ENCODE measurements at regions not wholly inside any gene's neighbourhood (a gene's known extent, or its start where the extent isn't known, plus 50 kb on each side); places are given as distances from the start of the nearest gene placed in this dataset.
"Not testable (repeated sequence)": the region's sequence is repeated elsewhere in the genome, so short reads cannot be mapped to it uniquely, and the experiment has no call there.

GRCh38 chr13:28573595-28574373 is 78.9 kb upstream of the FLT1 start:
- no peak for DNase-seq (ENCODE audit: low read depth)

- DNase-seq (ENCODE audit: low read depth): no peak
Measured at GRCh38 chr13:28572871-28573270, 77.9 kb upstream of the FLT1 start.

DNA sequence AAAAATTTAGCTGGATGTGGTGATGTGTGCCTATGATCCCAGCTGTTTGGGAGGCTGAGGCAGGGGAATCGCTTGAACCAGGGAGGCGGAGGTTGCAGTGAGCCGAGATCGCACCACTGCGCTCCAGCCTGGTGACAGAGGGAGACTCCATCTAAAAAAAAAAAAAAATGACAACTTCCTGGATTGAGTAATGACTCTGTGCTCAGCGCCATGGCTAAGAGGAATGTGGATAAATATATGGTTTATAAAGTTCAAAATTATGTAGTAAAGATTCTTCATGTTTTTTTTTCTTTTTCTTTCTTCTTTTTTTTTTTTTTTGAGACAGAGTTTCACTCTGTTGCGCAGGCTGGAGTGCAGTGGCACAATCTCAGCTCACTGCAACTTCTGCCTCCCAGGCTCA is 75.4 kb upstream of the FLT1 start:
- not testable (repeated sequence) for DNase-seq (ENCODE audit: low read depth)

- DNase-seq (ENCODE audit: low read depth): no peak
Measured at GRCh38 chr13:28569886-28570285, 75.0 kb upstream of the FLT1 start.

- DNase-seq (ENCODE audit: low read depth): no peak
Measured at GRCh38 chr13:28568286-28568685, 73.4 kb upstream of the FLT1 start.

DNA sequence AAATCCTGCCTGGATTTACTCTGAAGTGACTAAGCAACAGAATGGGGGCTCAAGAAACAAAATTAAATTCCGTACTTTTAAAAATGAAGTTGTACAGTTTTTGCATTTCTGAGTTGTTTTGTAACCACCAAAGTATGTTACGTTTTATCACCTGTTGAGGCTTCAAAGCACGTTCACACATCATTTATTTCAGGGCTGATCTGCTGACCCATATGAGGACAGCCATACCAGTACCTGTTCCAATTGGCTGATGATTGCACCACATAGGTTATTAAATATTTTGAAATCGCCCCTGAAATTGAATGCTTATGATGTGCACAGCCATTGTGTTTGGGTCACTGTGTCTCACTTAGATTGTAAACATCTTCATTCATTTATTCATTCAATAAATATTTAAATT is 72.0 kb upstream of the FLT1 start:
- no peak for DNase-seq (ENCODE audit: low read depth)

DNA sequence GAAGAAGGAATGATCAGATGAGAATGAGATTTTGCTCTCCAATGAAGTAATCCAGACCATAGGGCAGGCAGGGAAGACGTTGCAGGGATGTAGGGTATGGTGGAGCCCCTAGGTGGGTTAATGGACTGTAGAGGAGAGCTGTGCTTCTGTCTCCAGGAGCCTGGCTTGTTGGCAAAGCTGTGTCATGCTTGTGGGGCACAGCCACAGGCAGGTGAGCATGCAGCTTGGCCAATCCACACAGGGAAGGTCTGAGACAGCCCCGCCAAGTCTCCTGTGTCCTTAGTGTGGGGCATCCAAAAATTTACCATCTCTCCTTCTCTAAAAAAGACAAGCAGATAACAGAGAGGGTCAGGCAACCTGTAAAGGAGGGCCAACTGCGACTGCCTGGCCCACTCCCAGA is 71.4 kb upstream of the FLT1 start:
- DNase-seq (ENCODE audit: low read depth): no peak

DNA sequence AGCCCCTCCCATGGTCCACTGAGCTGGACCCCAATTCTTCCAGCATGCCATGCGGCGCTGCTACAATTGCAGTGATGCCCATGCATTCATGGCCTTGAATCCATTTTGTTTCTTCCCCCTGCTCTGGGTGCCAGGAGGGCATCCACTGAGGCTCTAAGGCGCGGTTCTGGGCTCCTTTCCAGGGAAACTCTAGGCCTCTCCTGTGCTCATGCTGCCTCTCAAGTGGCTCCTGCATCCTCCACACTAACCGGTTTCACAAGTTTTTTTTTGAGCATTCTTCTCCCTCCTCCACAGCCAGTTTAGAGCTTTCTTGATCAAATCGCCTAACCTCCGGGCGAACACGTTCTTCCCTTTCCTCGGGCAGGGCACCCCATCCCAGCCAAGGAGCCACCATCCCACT is 69.1 kb upstream of the FLT1 start:
- DNase-seq (ENCODE audit: low read depth): no peak

- no peak for DNase-seq (ENCODE audit: low read depth)
Measured at GRCh38 chr13:28563609-28564008, 68.7 kb upstream of the FLT1 start.

GRCh38 chr13:28560612-28561011 is 65.7 kb upstream of the FLT1 start:
- DNase-seq (ENCODE audit: low read depth): no peak

DNA sequence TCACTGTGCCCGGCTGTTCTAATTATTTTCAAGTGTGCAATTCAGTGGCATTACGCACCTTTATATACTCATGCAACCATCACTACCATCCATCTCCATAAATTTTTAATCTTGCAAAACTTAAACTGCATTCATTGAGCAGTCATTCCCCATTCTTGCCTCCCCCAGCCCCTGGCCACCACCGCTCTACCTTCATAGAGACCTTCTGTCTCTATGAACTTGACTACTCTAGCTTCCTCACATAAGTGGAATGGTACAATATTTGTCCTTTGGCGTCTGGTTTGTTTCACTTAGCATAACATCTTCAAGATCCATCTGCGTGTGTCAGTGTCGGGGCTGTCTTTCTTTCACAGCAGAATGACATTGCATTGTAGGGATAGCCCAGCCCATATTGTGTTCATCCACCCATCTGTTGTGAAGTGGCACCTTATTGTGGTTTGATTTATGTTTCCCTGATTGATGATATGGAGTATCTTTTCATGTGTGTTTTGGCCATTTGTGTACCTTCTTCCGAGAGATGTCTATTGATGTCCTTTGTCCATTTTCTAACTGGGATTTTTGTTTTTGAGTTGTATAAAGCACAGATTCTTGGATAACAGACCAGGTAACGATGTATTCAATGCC is 64.8 kb upstream of the FLT1 start:
- DNase-seq (ENCODE audit: low read depth): no peak

DNA sequence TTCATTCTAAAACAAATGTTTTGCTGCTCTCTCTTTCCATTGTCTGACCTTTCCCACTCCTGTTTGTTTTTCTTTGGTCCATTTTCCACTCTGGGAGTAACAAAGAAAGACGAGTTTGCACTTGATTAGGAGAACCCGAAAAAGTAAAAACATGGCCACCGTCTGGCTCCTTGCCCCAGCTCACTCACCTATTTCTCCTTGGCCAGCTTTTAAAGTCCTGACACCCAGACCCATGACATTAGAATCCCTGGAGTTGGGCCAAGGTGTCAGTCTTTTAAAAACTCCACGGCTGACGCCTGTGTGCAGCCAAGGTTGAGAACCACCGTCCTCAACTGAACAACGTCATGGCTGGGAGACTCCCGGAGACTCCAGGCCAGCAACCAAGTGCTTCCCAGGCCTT is 63.6 kb upstream of the FLT1 start:
- no peak for DNase-seq (ENCODE audit: low read depth)

- peak; percentile 92 for DNase-seq (ENCODE audit: low read depth)
Measured at GRCh38 chr13:28557725-28558520, 63.0 kb upstream of the FLT1 start.

- no peak for DNase-seq (ENCODE audit: low read depth)
Measured at GRCh38 chr13:28555096-28555495, 60.2 kb upstream of the FLT1 start.

DNA sequence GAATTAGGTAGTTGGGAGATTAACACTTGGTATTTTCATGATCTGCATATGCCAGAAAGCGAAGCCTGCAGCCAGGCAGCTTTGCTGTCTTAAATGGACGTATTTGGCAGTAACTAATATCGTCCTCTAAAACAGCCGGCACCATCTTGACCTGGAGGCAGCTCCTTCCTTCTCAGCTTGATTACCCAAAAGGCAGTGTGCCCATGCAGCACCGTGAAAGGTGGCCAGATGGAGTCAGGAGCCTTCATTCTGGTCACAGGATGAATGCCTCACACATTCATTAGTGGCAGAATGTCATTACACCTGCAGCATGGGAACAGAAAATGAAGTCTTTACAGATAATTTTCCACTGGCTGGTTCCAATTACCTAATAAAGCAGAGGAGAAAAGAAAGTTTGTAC is 59.0 kb upstream of the FLT1 start:
- DNase-seq (ENCODE audit: low read depth): no peak

GRCh38 chr13:28552288-28552687 is 57.4 kb upstream of the FLT1 start:
- DNase-seq (ENCODE audit: low read depth): no peak

- no peak for DNase-seq (ENCODE audit: low read depth)
Measured at GRCh38 chr13:28551498-28551895, 56.6 kb upstream of the FLT1 start.

GRCh38 chr13:28550721-28551497 is 56.0 kb upstream of the FLT1 start:
- no peak for DNase-seq (ENCODE audit: low read depth)

GRCh38 chr13:28550091-28550490 is 55.2 kb upstream of the FLT1 start:
- no peak for DNase-seq (ENCODE audit: low read depth)

- DNase-seq (ENCODE audit: low read depth): no peak
Measured at GRCh38 chr13:28548872-28549271, 53.9 kb upstream of the FLT1 start.

DNA sequence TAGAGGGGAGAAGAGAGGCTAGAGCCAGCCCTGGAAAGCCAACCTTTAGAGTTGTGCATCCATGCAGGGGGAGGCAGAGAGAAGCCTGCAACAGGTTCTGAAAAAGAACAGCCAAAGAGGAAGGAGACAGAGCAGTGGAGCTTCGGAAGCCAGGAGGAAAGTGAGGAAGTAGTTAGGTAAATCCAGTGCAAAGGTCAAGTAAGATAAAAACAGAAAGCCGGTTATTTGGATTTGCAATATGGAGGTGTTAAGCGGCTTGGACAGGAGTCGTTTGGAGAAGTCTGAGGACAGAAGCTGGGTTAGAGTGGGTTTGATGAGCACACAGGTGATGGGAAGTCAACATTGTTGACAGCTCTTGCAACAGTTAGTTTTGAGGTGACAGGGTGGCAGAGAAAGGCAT is 53.5 kb upstream of the FLT1 start:
- no peak for DNase-seq (ENCODE audit: low read depth)

DNA sequence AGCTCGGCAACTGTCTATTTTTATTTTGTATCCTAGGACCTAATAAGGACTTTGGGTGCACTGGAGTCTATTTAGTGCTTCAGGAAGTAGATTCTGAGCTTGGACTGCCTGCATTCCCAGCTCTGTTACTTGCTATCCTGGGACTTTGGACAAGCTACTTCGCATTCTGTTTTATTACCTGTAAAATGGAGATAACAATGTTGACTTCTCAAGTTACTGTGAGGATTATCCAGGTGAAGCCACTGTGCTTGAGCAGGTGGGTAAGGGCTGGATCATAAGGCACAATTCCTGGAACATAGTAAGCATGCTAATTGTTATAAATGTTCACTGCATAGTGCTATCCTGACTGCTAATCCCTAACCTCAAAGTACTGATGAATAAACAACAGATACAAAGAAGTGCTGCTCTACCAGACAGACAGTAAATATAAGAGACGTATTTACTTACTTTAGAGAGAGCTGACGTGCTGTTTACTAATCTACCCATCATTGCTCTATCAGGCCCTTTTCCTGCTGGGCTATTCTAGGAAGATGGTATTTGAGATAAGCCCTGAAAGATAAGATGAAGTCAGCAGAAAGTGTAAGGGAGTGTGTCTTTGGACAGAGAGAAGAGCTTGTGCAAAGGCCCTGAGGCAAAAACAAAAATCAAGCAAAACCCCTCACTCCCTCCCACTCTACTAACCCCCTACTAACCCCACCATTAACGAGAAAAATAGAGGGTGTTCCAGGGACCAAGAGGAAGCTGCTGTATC is 50.8 kb upstream of the FLT1 start:
- no peak for DNase-seq (ENCODE audit: low read depth)
